HG03469 (cell line): ENCODE measurements at regions not wholly inside any gene's neighbourhood (a gene's known extent, or its start where the extent isn't known, plus 50 kb on each side); places are given as distances from the start of the nearest gene placed in this dataset.
"Not testable (repeated sequence)": the region's sequence is repeated elsewhere in the genome, so short reads cannot be mapped to it uniquely, and the experiment has no call there.

Experiments
- ATAC-seq: cut with Tn5 transposase; IDR thresholded peaks from one replicate; pipeline ENCODE4 v1.9.1; 2021; ENCODE audit warnings: mild to moderate bottlenecking, moderate library complexity, moderate number of reproducible peaks; ENCODE audit not compliant: unreplicated experiment

GRCh38 chr2:65762068-65762467 lies 329.7 kb upstream of the SPRED2 start:
- ATAC-seq = no peak

- ATAC-seq = no peak
Observed at GRCh38 chr2:65754219-65754618, 321.8 kb upstream of the SPRED2 start.

GRCh38 chr2:65751408-65751807 lies 319.0 kb upstream of the SPRED2 start:
- ATAC-seq = no peak

- no peak for ATAC-seq
Observed at GRCh38 chr2:65749545-65749944, 317.1 kb upstream of the SPRED2 start.

GRCh38 chr2:65747875-65748274 lies 315.5 kb upstream of the SPRED2 start:
- ATAC-seq = not testable (repeated sequence)

GRCh38 chr2:65746931-65747675 lies 314.7 kb upstream of the SPRED2 start:
- no peak for ATAC-seq

GRCh38 chr2:65744477-65745200 lies 312.2 kb upstream of the SPRED2 start:
- no peak for ATAC-seq

- no peak for ATAC-seq
Observed at GRCh38 chr2:65742977-65743376, 310.6 kb upstream of the SPRED2 start.

- no peak for ATAC-seq
Observed at GRCh38 chr2:65739927-65740326, 307.5 kb upstream of the SPRED2 start.

GRCh38 chr2:65737452-65738011 lies 305.1 kb upstream of the SPRED2 start:
- no peak for ATAC-seq

- ATAC-seq = no peak
Observed at GRCh38 chr2:65731476-65731875, 299.1 kb upstream of the SPRED2 start.

GRCh38 chr2:65730186-65730585 lies 297.8 kb upstream of the SPRED2 start:
- no peak for ATAC-seq

GRCh38 chr2:65729246-65729645 lies 296.8 kb upstream of the SPRED2 start:
- no peak for ATAC-seq

- no peak for ATAC-seq
Observed at GRCh38 chr2:65728477-65729180, 296.2 kb upstream of the SPRED2 start.

GRCh38 chr2:65727816-65728215 lies 295.4 kb upstream of the SPRED2 start:
- no peak for ATAC-seq

- no peak for ATAC-seq
Observed at GRCh38 chr2:65727381-65727780, 295.0 kb upstream of the SPRED2 start.

GRCh38 chr2:65724752-65725151 lies 292.4 kb upstream of the SPRED2 start:
- ATAC-seq = no peak

GRCh38 chr2:65724336-65724735 lies 291.9 kb upstream of the SPRED2 start:
- ATAC-seq = no peak

GRCh38 chr2:65722028-65722778 lies 289.8 kb upstream of the SPRED2 start:
- ATAC-seq = no peak

GRCh38 chr2:65716698-65717097 lies 284.3 kb upstream of the SPRED2 start:
- ATAC-seq = no peak

- no peak for ATAC-seq
Observed at GRCh38 chr2:65715323-65715722, 282.9 kb upstream of the SPRED2 start.
